ENCODE measurements at regions not wholly inside any gene's neighbourhood (a gene's known extent, or its start where the extent isn't known, plus 50 kb on each side); places are given as distances from the start of the nearest gene placed in this dataset.
A peak's percentile ranks its signal among the peaks of the same experiment; 100 is the strongest.
"Not testable (repeated sequence)": the region's sequence is repeated elsewhere in the genome, so short reads cannot be mapped to it uniquely, and the experiment has no call there.

- no peak for DNase-seq
- Histone ChIP-seq H3K4me3 (no peak overlapping the region), H3K9me3 (no peaks in the 10 kb centered on the region), H3K36me3 (no peaks in the 10 kb centered on the region), H3K27me3 (no peaks in the 10 kb centered on the region)
These were observed 607.0 kb downstream of the ISL1 start for GRCh38 chr5:51990241-51990640.

GRCh38 chr5:51990661-51991180, 607.5 kb downstream of the ISL1 start:
- Histone ChIP-seq H3K36me3 (no peaks in the 10 kb centered on the region), H3K4me3 (no peak overlapping the region), H3K27me3 (no peaks in the 10 kb centered on the region), H3K9me3 (no peaks in the 10 kb centered on the region)
- DNase-seq, result no peak

DNA sequence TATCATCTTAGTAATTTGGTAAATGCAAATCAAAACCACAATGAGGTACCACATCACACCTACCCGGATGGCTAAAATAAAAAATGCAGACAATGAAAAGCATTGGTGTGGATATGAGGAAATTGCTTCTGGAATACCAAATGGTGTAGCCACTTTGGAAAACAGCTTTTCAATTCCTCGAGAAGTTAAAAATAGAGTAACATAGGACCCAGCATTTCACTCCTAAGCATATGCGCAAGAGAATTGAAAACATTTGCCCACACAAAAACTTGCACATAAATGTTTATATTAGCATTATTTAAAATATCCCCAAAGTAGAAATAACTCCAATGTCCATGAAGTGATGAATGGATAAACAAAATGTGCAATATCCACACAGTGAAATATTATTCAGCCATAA, 608.7 kb downstream of the ISL1 start:
- H3K9me3 ChIP-seq, result no peaks in the 10 kb centered on the region
- no peaks in the 10 kb centered on the region for H3K27me3 ChIP-seq
- H3K36me3 ChIP-seq, result no peaks in the 10 kb centered on the region
- DNase-seq, result no peak
- H3K4me3 ChIP-seq, result no peak overlapping the region

GRCh38 chr5:51995773-51996306, 612.6 kb downstream of the ISL1 start:
- Histone ChIP-seq H3K27me3 (no peaks in the 10 kb centered on the region), H3K36me3 (no peaks in the 10 kb centered on the region), H3K4me3 (no peak overlapping the region), H3K9me3 (no peaks in the 10 kb centered on the region)
- no peak for DNase-seq

DNA sequence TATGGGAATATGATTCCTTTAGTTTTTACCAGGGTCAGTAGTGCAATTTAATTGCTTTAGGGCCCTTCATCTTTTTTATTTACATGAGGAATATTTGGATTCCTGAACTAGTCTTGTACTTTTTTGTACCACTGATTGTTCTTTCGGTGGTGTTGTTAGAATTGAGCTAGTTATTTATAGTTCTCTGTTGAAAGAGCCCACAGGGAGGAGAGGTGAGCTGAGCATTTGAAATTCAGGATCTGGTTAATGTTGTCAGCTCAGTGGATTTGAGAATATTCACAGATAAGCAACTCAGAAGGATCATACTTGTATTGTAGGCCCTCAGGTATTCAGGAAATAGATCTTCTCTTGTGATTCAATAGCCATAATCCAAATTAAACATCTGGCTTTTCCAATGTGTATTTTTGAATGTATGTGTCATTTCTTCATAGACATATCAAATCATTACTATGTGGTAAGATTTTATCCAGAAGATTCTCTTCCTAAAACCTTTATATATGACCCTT, 613.2 kb downstream of the ISL1 start:
- no peak for DNase-seq
- Histone ChIP-seq H3K27me3 (no peaks in the 10 kb centered on the region), H3K4me3 (no peak overlapping the region), H3K9me3 (no peaks in the 10 kb centered on the region), H3K36me3 (no peaks in the 10 kb centered on the region)

- Histone ChIP-seq H3K36me3 (no peaks in the 10 kb centered on the region), H3K9me3 (no peaks in the 10 kb centered on the region), H3K4me3 (no peak overlapping the region), H3K27me3 (no peaks in the 10 kb centered on the region)
- no peak for DNase-seq
These were observed 614.3 kb downstream of the ISL1 start for GRCh38 chr5:51997500-51997899.

GRCh38 chr5:51997949-51998348, 614.7 kb downstream of the ISL1 start:
- no peak overlapping the region for H3K4me3 ChIP-seq
- H3K9me3 ChIP-seq, result no peaks in the 10 kb centered on the region
- DNase-seq, result no peak
- H3K27me3 ChIP-seq, result no peaks in the 10 kb centered on the region
- H3K36me3 ChIP-seq, result no peaks in the 10 kb centered on the region

DNA sequence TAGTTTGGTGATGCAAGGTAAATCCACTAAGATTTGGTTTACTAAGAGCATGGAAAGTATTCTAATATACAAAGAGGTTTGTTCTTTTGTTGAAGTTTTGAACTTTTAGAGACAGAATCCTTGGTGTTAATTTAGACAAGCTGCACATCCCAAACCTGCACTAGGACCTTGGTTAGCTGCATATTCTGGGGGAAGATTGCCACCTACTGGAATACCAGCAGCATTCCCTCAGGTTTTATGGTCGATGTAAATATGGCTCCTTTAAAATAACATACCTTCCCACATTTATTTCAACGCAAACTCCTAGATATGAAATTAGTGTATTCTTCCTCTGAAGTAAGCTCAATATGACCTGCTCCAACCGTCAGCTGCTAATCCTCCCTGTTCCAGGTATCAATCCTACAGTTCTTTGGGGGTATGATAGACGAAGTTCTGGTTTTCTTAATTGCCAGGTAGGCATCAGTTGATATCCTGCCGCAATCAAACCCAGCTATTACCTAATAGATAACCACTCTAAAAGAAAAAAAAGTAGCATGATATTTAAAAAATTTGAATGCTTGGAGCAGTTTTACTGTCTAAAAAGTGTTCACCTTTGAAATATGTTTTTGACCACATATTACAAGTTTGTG, 624.1 kb downstream of the ISL1 start:
- Histone ChIP-seq H3K4me3 (no peak overlapping the region), H3K27me3 (no peaks in the 10 kb centered on the region), H3K9me3 (no peaks in the 10 kb centered on the region), H3K36me3 (no peaks in the 10 kb centered on the region)
- DNase-seq, result peak; percentile 7

DNA sequence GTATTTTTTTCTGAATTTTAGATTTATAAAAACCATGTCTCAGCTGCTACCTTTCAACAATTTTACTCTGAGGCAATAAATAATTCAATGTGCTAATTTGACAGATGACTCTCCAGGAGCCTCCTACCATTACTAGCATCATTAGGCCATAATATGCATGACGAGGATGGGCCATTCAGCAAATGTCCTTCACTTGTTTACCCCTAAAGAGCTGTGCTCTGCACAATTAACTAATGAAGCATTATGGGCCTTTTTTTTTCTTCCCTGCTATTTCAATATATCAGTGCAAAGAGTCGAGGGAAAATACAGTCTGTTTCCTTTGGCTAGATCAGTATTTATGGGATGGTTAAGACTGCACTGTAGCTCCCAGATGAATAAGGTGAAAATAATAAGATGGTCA, 627.2 kb downstream of the ISL1 start:
- no peaks in the 10 kb centered on the region for H3K36me3 ChIP-seq
- H3K4me3 ChIP-seq, result no peak overlapping the region
- no peaks in the 10 kb centered on the region for H3K9me3 ChIP-seq
- DNase-seq, result no peak
- H3K27me3 ChIP-seq, result no peaks in the 10 kb centered on the region

- no peak overlapping the region for H3K4me3 ChIP-seq
These were observed 630.3 kb downstream of the ISL1 start for GRCh38 chr5:52013523-52013922.

GRCh38 chr5:52015760-52016159, 632.5 kb downstream of the ISL1 start:
- Histone ChIP-seq H3K27me3 (no peaks in the 10 kb centered on the region), H3K36me3 (no peaks in the 10 kb centered on the region), H3K4me3 (no peak overlapping the region), H3K9me3 (no peaks in the 10 kb centered on the region)
- DNase-seq, result no peak

More at GRCh38 chr5:52013523-52013922, 630.3 kb downstream of the ISL1 start:
- DNase-seq, result no peak
- H3K9me3 ChIP-seq, result no peaks in the 10 kb centered on the region
- no peaks in the 10 kb centered on the region for H3K27me3 ChIP-seq
- H3K36me3 ChIP-seq, result no peaks in the 10 kb centered on the region

- DNase-seq, result no peak
- Histone ChIP-seq H3K36me3 (no peaks in the 10 kb centered on the region), H3K9me3 (no peaks in the 10 kb centered on the region), H3K4me3 (no peak overlapping the region), H3K27me3 (no peaks in the 10 kb centered on the region)
These were observed 634.3 kb downstream of the ISL1 start for GRCh38 chr5:52017567-52017966.

- Histone ChIP-seq H3K36me3 (no peaks in the 10 kb centered on the region), H3K4me3 (no peak overlapping the region), H3K27me3 (no peaks in the 10 kb centered on the region), H3K9me3 (no peaks in the 10 kb centered on the region)
- DNase-seq, result no peak
These were observed 641.1 kb downstream of the ISL1 start for GRCh38 chr5:52024359-52024758.

GRCh38 chr5:52029836-52030235, 646.6 kb downstream of the ISL1 start:
- DNase-seq, H3K4me3 ChIP-seq, H3K9me3 ChIP-seq, H3K36me3 ChIP-seq, H3K27me3 ChIP-seq: not testable (repeated sequence)

DNA sequence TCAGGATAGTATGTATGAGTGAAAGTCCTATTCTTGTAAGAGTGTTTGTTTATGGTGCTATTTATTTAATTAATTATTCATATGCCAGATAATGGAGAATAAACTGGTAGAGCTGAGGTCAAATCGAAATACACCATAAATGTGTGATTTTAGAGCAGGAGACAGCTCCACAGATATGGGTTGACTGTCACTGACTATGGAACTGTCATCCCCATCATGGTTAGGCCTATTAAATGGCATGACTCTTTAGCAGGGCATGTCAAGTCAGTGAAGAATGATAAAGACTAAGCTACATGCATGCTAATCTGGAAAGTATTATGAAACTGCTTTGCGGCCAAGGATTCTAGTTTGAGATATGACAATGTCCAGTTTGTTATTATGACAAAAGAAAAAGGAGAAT, 658.6 kb downstream of the ISL1 start:
- DNase-seq, result no peak
- no peaks in the 10 kb centered on the region for H3K27me3 ChIP-seq
- H3K9me3 ChIP-seq, result no peaks in the 10 kb centered on the region
- no peak overlapping the region for H3K4me3 ChIP-seq
- H3K36me3 ChIP-seq, result no peaks in the 10 kb centered on the region

GRCh38 chr5:52043137-52043536, 659.9 kb downstream of the ISL1 start:
- H3K27me3 ChIP-seq, result no peaks in the 10 kb centered on the region
- no peak for DNase-seq
- H3K36me3 ChIP-seq, result no peaks in the 10 kb centered on the region
- H3K4me3 ChIP-seq, result no peak overlapping the region
- no peaks in the 10 kb centered on the region for H3K9me3 ChIP-seq

DNA sequence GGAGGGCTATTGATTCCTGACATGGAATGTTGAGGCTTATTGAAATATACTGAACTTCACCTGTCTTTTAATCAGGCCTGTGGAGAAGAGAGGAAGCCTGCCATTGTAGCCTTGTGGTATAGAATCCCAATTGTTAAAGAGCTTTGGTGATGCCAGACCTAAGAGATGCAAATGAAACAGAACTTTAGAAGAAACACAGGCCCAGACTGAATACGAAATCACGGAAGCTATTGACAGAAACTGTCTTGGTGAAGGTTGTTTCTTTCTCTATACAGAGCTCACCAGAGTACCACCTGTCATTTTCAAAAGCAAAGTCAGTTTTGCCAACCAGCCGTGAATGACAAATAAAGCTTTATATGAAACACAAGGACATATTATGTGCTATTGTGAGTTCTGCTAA, 660.3 kb downstream of the ISL1 start:
- Histone ChIP-seq H3K27me3 (no peaks in the 10 kb centered on the region), H3K9me3 (no peaks in the 10 kb centered on the region), H3K36me3 (no peaks in the 10 kb centered on the region), H3K4me3 (no peak overlapping the region)
- DNase-seq, result no peak

DNA sequence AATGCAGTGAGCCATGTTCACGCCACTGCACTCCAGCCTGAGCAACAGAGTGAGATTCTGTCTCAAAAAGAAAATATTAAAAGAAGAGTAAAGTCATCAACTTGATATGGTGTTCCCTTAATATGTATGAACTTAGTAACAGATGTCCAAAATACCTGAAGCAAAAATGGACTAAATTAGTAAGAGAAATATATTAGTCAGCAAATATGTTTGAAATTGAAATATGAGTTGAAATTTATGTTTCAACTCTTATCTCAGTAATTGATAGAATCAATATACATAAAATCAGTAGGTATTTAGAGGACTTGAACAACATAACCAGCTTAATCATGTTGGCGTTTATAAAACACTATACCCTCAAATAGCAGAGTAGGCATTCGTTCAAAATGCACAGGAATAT, 668.5 kb downstream of the ISL1 start:
- no peaks in the 10 kb centered on the region for H3K36me3 ChIP-seq
- DNase-seq, result no peak

More for the DNA sequence above, 668.5 kb downstream of the ISL1 start:
- H3K27me3 ChIP-seq, result no peaks in the 10 kb centered on the region
- no peaks in the 10 kb centered on the region for H3K9me3 ChIP-seq
- H3K4me3 ChIP-seq, result no peak overlapping the region

Data from MG63 (cell line).